ENCODE measurements at regions not wholly inside any gene's neighbourhood (a gene's known extent, or its start where the extent isn't known, plus 50 kb on each side); places are given as distances from the start of the nearest gene placed in this dataset.

GRCh38 chr5:5069851-5070250 lies 70.3 kb upstream of the ADAMTS16 start:
- TF ChIP-seq POLR2A (IDR thresholded peaks at IDR 0.05; ENCODE audit: low read depth) (no peak), CTCF (IDR thresholded peaks at IDR 0.05) (no peak), POLR2AphosphoS5 (IDR thresholded peaks at IDR 0.05) (no peak)
